ENCODE measurements at regions not wholly inside any gene's neighbourhood (a gene's known extent, or its start where the extent isn't known, plus 50 kb on each side); places are given as distances from the start of the nearest gene placed in this dataset.

- Histone ChIP-seq H3K79me2 (ENCODE audit: low read length) (no peaks in the 10 kb centered on the region), H4K20me1 (ENCODE audit: insufficient read depth, low read length) (no peaks in the 10 kb centered on the region), H3K9ac (ENCODE audit: low read length) (no peak overlapping the region), H3K4me3 (ENCODE audit: low read length) (no peak overlapping the region), H3K27ac (ENCODE audit: low read length) (no peak overlapping the region), H3K27me3 (ENCODE audit: low read depth, low read length) (no peaks in the 10 kb centered on the region), H3K4me1 (ENCODE audit: low read length) (no peaks in the 10 kb centered on the region), H2AFZ (ENCODE audit: low read depth, low read length) (no peak overlapping the region), H3K36me3 (replicated peaks; ENCODE audit: low read depth, low read length) (no peaks in the 10 kb centered on the region), H3K9me3 (ENCODE audit: insufficient read depth, low read length) (no peaks in the 10 kb centered on the region), H3K4me2 (ENCODE audit: low read length) (no peak overlapping the region)
- no peak for TF ChIP-seq CTCF (IDR thresholded peaks at IDR 0.05; ENCODE audit: low read depth, low read length)
- TF ChIP-seq EZH2phosphoT487 (IDR thresholded peaks at IDR 0.05; ENCODE audit: low read depth) = no peak
Measured at GRCh38 chr13:70391678-70392077, 283.4 kb upstream of the KLHL1 start.

DNA sequence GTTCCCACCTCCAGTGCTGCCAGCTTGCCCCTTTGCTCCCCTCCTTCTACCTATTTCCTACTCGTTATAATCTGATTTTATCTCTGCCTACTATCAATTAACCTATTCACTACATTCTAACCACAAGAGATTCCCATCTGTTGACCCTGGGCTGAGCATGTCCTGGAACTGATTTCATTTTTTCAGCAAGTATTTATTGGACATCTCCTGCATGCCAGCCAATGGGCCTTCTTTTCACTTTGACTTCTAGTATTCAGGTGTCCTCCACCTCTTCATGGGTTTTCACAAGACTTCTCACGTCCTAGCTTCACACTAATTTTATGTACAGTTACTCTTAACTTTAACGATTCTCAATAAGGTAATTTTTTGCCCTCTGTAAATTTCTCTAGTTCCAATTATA is 282.7 kb upstream of the KLHL1 start:
- no peaks in the 10 kb centered on the region for H3K4me1 ChIP-seq (ENCODE audit: low read length)
- H3K27me3 ChIP-seq (ENCODE audit: low read depth, low read length) = no peaks in the 10 kb centered on the region
- H3K4me3 ChIP-seq (ENCODE audit: low read length) = no peak overlapping the region

GRCh38 chr13:70390064-70390463 is 281.8 kb upstream of the KLHL1 start:
- H3K36me3 ChIP-seq (replicated peaks; ENCODE audit: low read depth, low read length) = no peaks in the 10 kb centered on the region
- H3K4me3 ChIP-seq (ENCODE audit: low read length) = no peak overlapping the region
- H2AFZ ChIP-seq (ENCODE audit: low read depth, low read length) = no peak overlapping the region
- no peaks in the 10 kb centered on the region for H3K9me3 ChIP-seq (ENCODE audit: insufficient read depth, low read length)
- H3K9ac ChIP-seq (ENCODE audit: low read length) = no peak overlapping the region
- H3K79me2 ChIP-seq (ENCODE audit: low read length) = no peaks in the 10 kb centered on the region
- H3K27me3 ChIP-seq (ENCODE audit: low read depth, low read length) = no peaks in the 10 kb centered on the region
- no peak for TF ChIP-seq EZH2phosphoT487 (IDR thresholded peaks at IDR 0.05; ENCODE audit: low read depth)
- TF ChIP-seq CTCF (IDR thresholded peaks at IDR 0.05; ENCODE audit: low read depth, low read length) = no peak
- no peaks in the 10 kb centered on the region for H3K4me1 ChIP-seq (ENCODE audit: low read length)
- no peaks in the 10 kb centered on the region for H4K20me1 ChIP-seq (ENCODE audit: insufficient read depth, low read length)
- H3K27ac ChIP-seq (ENCODE audit: low read length) = no peak overlapping the region
- H3K4me2 ChIP-seq (ENCODE audit: low read length) = no peak overlapping the region

More for the DNA sequence above, 282.7 kb upstream of the KLHL1 start:
- H3K27ac ChIP-seq (ENCODE audit: low read length) = no peak overlapping the region
- no peak overlapping the region for H2AFZ ChIP-seq (ENCODE audit: low read depth, low read length)
- no peak overlapping the region for H3K4me2 ChIP-seq (ENCODE audit: low read length)
- no peaks in the 10 kb centered on the region for H3K79me2 ChIP-seq (ENCODE audit: low read length)
- no peaks in the 10 kb centered on the region for H3K36me3 ChIP-seq (replicated peaks; ENCODE audit: low read depth, low read length)
- no peaks in the 10 kb centered on the region for H4K20me1 ChIP-seq (ENCODE audit: insufficient read depth, low read length)
- TF ChIP-seq CTCF (IDR thresholded peaks at IDR 0.05; ENCODE audit: low read depth, low read length) (no peak), EZH2phosphoT487 (IDR thresholded peaks at IDR 0.05; ENCODE audit: low read depth) (no peak)
- no peak overlapping the region for H3K9ac ChIP-seq (ENCODE audit: low read length)
- no peaks in the 10 kb centered on the region for H3K9me3 ChIP-seq (ENCODE audit: insufficient read depth, low read length)

- Histone ChIP-seq H3K9me3 (ENCODE audit: insufficient read depth, low read length) (no peaks in the 10 kb centered on the region), H3K27ac (ENCODE audit: low read length) (no peak overlapping the region), H3K79me2 (ENCODE audit: low read length) (no peaks in the 10 kb centered on the region), H3K4me2 (ENCODE audit: low read length) (no peak overlapping the region), H3K9ac (ENCODE audit: low read length) (no peak overlapping the region), H3K4me3 (ENCODE audit: low read length) (no peak overlapping the region), H4K20me1 (ENCODE audit: insufficient read depth, low read length) (no peaks in the 10 kb centered on the region), H3K4me1 (ENCODE audit: low read length) (no peaks in the 10 kb centered on the region), H3K27me3 (ENCODE audit: low read depth, low read length) (no peaks in the 10 kb centered on the region), H2AFZ (ENCODE audit: low read depth, low read length) (no peak overlapping the region), H3K36me3 (replicated peaks; ENCODE audit: low read depth, low read length) (no peaks in the 10 kb centered on the region)
- TF ChIP-seq CTCF (IDR thresholded peaks at IDR 0.05; ENCODE audit: low read depth, low read length) = no peak
- TF ChIP-seq EZH2phosphoT487 (IDR thresholded peaks at IDR 0.05; ENCODE audit: low read depth) = no peak
Measured at GRCh38 chr13:70388935-70389334, 280.7 kb upstream of the KLHL1 start.

Data from OCI-LY3 (cell line).